Adrenal gland (tissue), 9 donors: ENCODE measurements at regions not wholly inside any gene's neighbourhood (a gene's known extent, or its start where the extent isn't known, plus 50 kb on each side); places are given as distances from the start of the nearest gene placed in this dataset.

Source experiments
- DNase-seq, 7 donors: peaks; one replicate each; pipeline ENCODE4 v3.0.0-alpha.2; 2019 to 2020
- H3K27ac ChIP-seq, 5 donors: fragments of 200-600 bp; sonication (generic) in 4 of 5; 1 replicate in 3 of 5; 2 replicates in 2 of 5; pipeline versions ENCODE4 v1.5.1 to v1.8.0; 2016 to 2020; ENCODE audit warnings: mild to moderate bottlenecking in 1 of 5
- H3K27me3 ChIP-seq: fragments of 200-600 bp; 2 replicates; pipeline ENCODE4 v1.8.0; 2021
- H3K36me3 ChIP-seq, 2 donors: fragments of 200-600 bp; replicated peaks in 1 of 2; 1 replicate in 1 of 2; 2 replicates in 1 of 2; pipeline versions ENCODE4 v1.5.1 to v1.8.0; 2018 to 2022
- H3K4me1 ChIP-seq, 2 donors: fragments of 200-600 bp; replicated peaks in 1 of 2; 1 replicate in 1 of 2; 2 replicates in 1 of 2; pipeline versions ENCODE4 v1.5.1 to v1.8.0; 2018 to 2021
- H3K4me3 ChIP-seq, 4 donors: fragments of 200-600 bp; sonication (generic) in 3 of 4; one replicate each; pipeline ENCODE4 v1.5.1; 2016 to 2018
- H3K9me3 ChIP-seq, 3 donors: fragments of 200-600 bp; sonication (generic) in 1 of 3; replicated peaks in 1 of 3; 1 replicate in 2 of 3; 2 replicates in 1 of 3; pipeline versions ENCODE4 v1.5.1 to v1.8.0; 2016 to 2021
- CTCF ChIP-seq, 6 experiments: fragments of 450-650 bp in 4 of 6; fragments of 200-600 bp in 2 of 6; sonication (generic) in 1 of 6; IDR thresholded peaks; 1 replicate in 5 of 6; 2 replicates in 1 of 6; pipeline versions ENCODE4 v1.5.1 to v1.8.0; 2016 to 2021; ENCODE audit warnings: antibody characterized with exemption in 6 of 6, mild to moderate bottlenecking in 2 of 6, moderate library complexity in 1 of 6
- POLR2A ChIP-seq, 2 donors: fragments of 450-650 bp; IDR thresholded peaks; one replicate each; pipeline ENCODE4 v1.6.1; 2017; ENCODE audit warnings: antibody characterized with exemption in 2 of 2, mild to moderate bottlenecking in 2 of 2, moderate library complexity in 1 of 2
- WGBS, 4 donors: extraction: QIAGEN DNeasy Blood & Tissue Kit in 2 of 4; methylation state at CpG; one replicate each; pipeline versions ENCODE4 v1.1.5 to v1.1.7; 2013 to 2017; 5-methylcytosine and 5-hydroxymethylcytosine counted together
- intact Hi-C, 2 donors: fragments of 100-400 bp; cut with DNase I; formaldehyde crosslinking; loops; one replicate each; pipeline versions ENCODE4 v1.14.1 to v1.15.0; 2022 to 2023
- donor health status: healthy with polysubstance abuse.
- donor health status: Bipolar disorder and iron deficiency.
- donor health status: DM: yes; HTN: yes; CAD: no.
- donor health status: DM: no; HTN: no; CAD: no.
- donor health status: DM: no; HTN: no; CAD: no.

GRCh38 chr3:115251509-115251908 lies 104.4 kb upstream of the ZBTB20 start:
- Histone ChIP-seq H3K27me3 (no peaks in the 10 kb centered on the region), H3K9me3 (no peaks in the 10 kb centered on the region), H3K27ac (no peak overlapping the region), H3K36me3 (no peaks in the 10 kb centered on the region), H3K4me1 (no peaks in the 10 kb centered on the region), H3K4me3 (no peak overlapping the region)
- intact Hi-C loops = no loop called here
- TF ChIP-seq POLR2A (IDR thresholded peaks at IDR 0.05) = no peak
- no peak for TF ChIP-seq CTCF (IDR thresholded peaks at IDR 0.05)
- DNase-seq = no peak

GRCh38 chr3:115252679-115253078 lies 105.6 kb upstream of the ZBTB20 start:
- no peak overlapping the region for H3K27ac ChIP-seq
- no peak for DNase-seq
- intact Hi-C loops = no loop called here
- no peaks in the 10 kb centered on the region for H3K27me3 ChIP-seq
- TF ChIP-seq POLR2A (IDR thresholded peaks at IDR 0.05) = no peak
- H3K4me1 ChIP-seq = no peaks in the 10 kb centered on the region
- H3K4me3 ChIP-seq = no peak overlapping the region
- H3K9me3 ChIP-seq = no peaks in the 10 kb centered on the region
- no peaks in the 10 kb centered on the region for H3K36me3 ChIP-seq

GRCh38 chr3:115254492-115255196 lies 107.6 kb upstream of the ZBTB20 start:
- no peaks in the 10 kb centered on the region for H3K27me3 ChIP-seq
- 80 to 91% (median 88%) methylated on average over 18 to 23 of the region's 23 CpGs for WGBS, 4 donors
- DNase-seq = no peak
- H3K27ac ChIP-seq = no peak overlapping the region
- H3K36me3 ChIP-seq = no peaks in the 10 kb centered on the region
- H3K9me3 ChIP-seq = no peaks in the 10 kb centered on the region
- intact Hi-C loops = no loop called here
- TF ChIP-seq POLR2A (IDR thresholded peaks at IDR 0.05) = no peak
- TF ChIP-seq CTCF (IDR thresholded peaks at IDR 0.05) = no peak
- no peaks in the 10 kb centered on the region for H3K4me1 ChIP-seq
- no peak overlapping the region for H3K4me3 ChIP-seq

GRCh38 chr3:115255197-115255585 lies 108.1 kb upstream of the ZBTB20 start:
- H3K4me1 ChIP-seq = no peaks in the 10 kb centered on the region
- H3K4me3 ChIP-seq = no peak overlapping the region
- 92 to 97% (median 93%) methylated on average over 9 to 10 of the region's 10 CpGs for WGBS, 4 donors
- H3K36me3 ChIP-seq = no peaks in the 10 kb centered on the region
- DNase-seq = no peak
- intact Hi-C loops = no loop called here
- no peaks in the 10 kb centered on the region for H3K9me3 ChIP-seq
- TF ChIP-seq CTCF (IDR thresholded peaks at IDR 0.05) (no peak), POLR2A (IDR thresholded peaks at IDR 0.05) (no peak)
- no peak overlapping the region for H3K27ac ChIP-seq
- no peaks in the 10 kb centered on the region for H3K27me3 ChIP-seq

GRCh38 chr3:115270849-115271248 lies 123.8 kb upstream of the ZBTB20 start:
- Histone ChIP-seq H3K36me3 (no peaks in the 10 kb centered on the region), H3K27ac (peak overlapping the region in 1 of 5 donors; percentile 22), H3K4me3 (no peak overlapping the region), H3K9me3 (no peaks in the 10 kb centered on the region), H3K27me3 (no peaks in the 10 kb centered on the region), H3K4me1 (peaks cover 0 to 11% of the 10 kb centered on the region in 2 donors)
- 73 to 85% (median 82%) methylated on average over 2 of the region's 2 CpGs for WGBS, 4 donors
- TF ChIP-seq POLR2A (IDR thresholded peaks at IDR 0.05) (no peak), CTCF (IDR thresholded peaks at IDR 0.05) (no peak)
- intact Hi-C loops = no loop called here
- DNase-seq = no peak
